Endothelial cell of umbilical vein (primary cell): ENCODE measurements at regions not wholly inside any gene's neighbourhood (a gene's known extent, or its start where the extent isn't known, plus 50 kb on each side); places are given as distances from the start of the nearest gene placed in this dataset.

Source experiments
- BruUV-seq: library from RNA; stranded (reverse); fragments of 400-500 nt; replicated peaks from 2 replicates; lab custom pipeline; 2021; lab: Mats Ljungman, UMichigan
- CTCF ChIA-PET: fragments of 300-600, 350-600 bp; sonication (Branson Sonifier 250); formaldehyde crosslinking; loops from one replicate; lab custom pipeline; 2021; ENCODE audit warnings: antibody characterized with exemption, inconsistent platforms; lab: Charles Lee
- POLR2A ChIA-PET: fragments of 300-600, 350-600 bp; sonication (Branson Sonifier 250); formaldehyde crosslinking; loops from one replicate; lab custom pipeline; 2021; ENCODE audit warnings: antibody characterized with exemption, inconsistent platforms; lab: Charles Lee
- DNase-seq: peaks from one replicate; pipeline ENCODE4 v3.0.0-alpha.2; 2011; ENCODE audit warnings: low read depth, low spot score
- FAIRE-seq: peaks from 2 replicates; lab custom pipeline; 2011; peaks lifted over from hg19 to GRCh38; lab: Jason Lieb, UNC
- H2AFZ ChIP-seq: 2 replicates; pipeline ENCODE4 v1.6.0; 2012; ENCODE audit warnings: low read depth, low read length, control low read depth, inconsistent platforms
- H3K27ac ChIP-seq: 2 replicates; pipeline ENCODE4 v1.5.1; 2011; ENCODE audit warnings: low read depth, mild to moderate bottlenecking, control low read depth, low read length, moderate library complexity; ENCODE audit not compliant: insufficient read depth
- H3K27me3 ChIP-seq, 2 experiments: 2 replicates each; pipeline versions ENCODE4 v1.6.0 to v1.6.1; 2011; ENCODE audit warnings: low read length in 2 of 2, mixed read lengths in 1 of 2; ENCODE audit not compliant: control insufficient read depth in 2 of 2, insufficient read depth in 2 of 2
- H3K36me3 ChIP-seq, 2 experiments: 2 replicates in 1 of 2; 3 replicates in 1 of 2; pipeline ENCODE4 v1.5.1; 2011; ENCODE audit warnings: low read length in 2 of 2, mild to moderate bottlenecking in 1 of 2, moderate library complexity in 1 of 2; ENCODE audit not compliant: control insufficient read depth in 2 of 2, insufficient read depth in 2 of 2; ENCODE audit errors: extremely low read depth in 1 of 2
- H3K4me1 ChIP-seq: 3 replicates; pipeline ENCODE4 v1.5.1; 2011; ENCODE audit warnings: mild to moderate bottlenecking, low read length; ENCODE audit not compliant: control insufficient read depth, insufficient read depth; ENCODE audit errors: extremely low read depth
- H3K4me2 ChIP-seq: 2 replicates; pipeline ENCODE4 v1.6.1; 2011; ENCODE audit warnings: low read length, control low read depth, mixed read lengths; ENCODE audit not compliant: insufficient read depth
- H3K4me3 ChIP-seq, 3 experiments: fragments of 200-600 bp in 1 of 3; sonication (generic), shearing (Covaris generic) in 1 of 3; replicated peaks in 1 of 3; 2 replicates each; pipeline ENCODE4 v1.5.1; 2011 to 2016; ENCODE audit warnings: control low read depth in 3 of 3, low read length in 3 of 3, mild to moderate bottlenecking in 2 of 3, inconsistent platforms in 1 of 3, low read depth in 1 of 3, moderate library complexity in 1 of 3; ENCODE audit not compliant: insufficient read depth in 1 of 3
- H3K79me2 ChIP-seq: 2 replicates; pipeline ENCODE4 v1.6.0; 2012; ENCODE audit warnings: low read length, inconsistent platforms; ENCODE audit not compliant: control insufficient read depth, insufficient read depth
- H3K9ac ChIP-seq: replicated peaks from 2 replicates; pipeline ENCODE3; 2011; ENCODE audit warnings: low read length, control low read depth; ENCODE audit not compliant: insufficient read depth; ENCODE audit errors: extremely low read depth
- H3K9me1 ChIP-seq: replicated peaks from 3 replicates; pipeline ENCODE4 v1.6.0; 2011; ENCODE audit warnings: mild to moderate bottlenecking, low read length; ENCODE audit not compliant: control insufficient read depth, insufficient read depth; ENCODE audit errors: extremely low read depth
- H3K9me3 ChIP-seq: replicated peaks from 2 replicates; pipeline ENCODE4 v1.5.1; 2012; ENCODE audit warnings: low read length, inconsistent platforms; ENCODE audit not compliant: control insufficient read depth, insufficient read depth
- H4K20me1 ChIP-seq: replicated peaks from 2 replicates; pipeline ENCODE3; 2011; ENCODE audit warnings: mild to moderate bottlenecking, low read length; ENCODE audit not compliant: control insufficient read depth, insufficient read depth; ENCODE audit errors: extremely low read depth
- CTCF ChIP-seq, 2 donors: IDR thresholded peaks; 1 replicate in 1 of 2; 2 replicates in 1 of 2; pipeline ENCODE4 v1.5.1; 2011; ENCODE audit warnings: low read length in 2 of 2, mild to moderate bottlenecking in 2 of 2, moderate library complexity in 2 of 2, control low read depth in 1 of 2, inconsistent platforms in 1 of 2, low read depth in 1 of 2; ENCODE audit not compliant: insufficient read depth in 1 of 2; ENCODE audit errors: extremely low read depth in 1 of 2
- EZH2 ChIP-seq: IDR thresholded peaks from 2 replicates; pipeline ENCODE4 v1.6.1; 2012; ENCODE audit warnings: borderline replicate concordance, low read depth, mild to moderate bottlenecking, moderate library complexity, low read length, inconsistent platforms; ENCODE audit not compliant: severe bottlenecking
- FOS ChIP-seq: IDR thresholded peaks from 2 replicates; pipeline ENCODE4 v1.6.1; 2011; ENCODE audit warnings: mild to moderate bottlenecking, low read length, moderate library complexity, borderline replicate concordance; ENCODE audit not compliant: insufficient read depth
- GATA2 ChIP-seq: IDR thresholded peaks from 2 replicates; pipeline ENCODE4 v1.7.0; 2011; ENCODE audit warnings: low read depth, mild to moderate bottlenecking, moderate library complexity, mixed read lengths, low read length; ENCODE audit not compliant: insufficient read length, insufficient read depth
- JUN ChIP-seq: IDR thresholded peaks from 2 replicates; pipeline ENCODE4 v1.6.1; 2011; ENCODE audit warnings: borderline replicate concordance, low read depth; ENCODE audit not compliant: insufficient read length, insufficient read depth
- MAX ChIP-seq: IDR thresholded peaks from 2 replicates; pipeline ENCODE4 v1.6.1; 2011; ENCODE audit not compliant: insufficient read depth, insufficient read length
- MYC ChIP-seq: IDR thresholded peaks from one replicate; pipeline ENCODE4 v1.6.1; 2011; ENCODE audit warnings: mild to moderate bottlenecking, low read depth, low read length
- POLR2A ChIP-seq: IDR thresholded peaks from 2 replicates; pipeline ENCODE4 v1.6.1; 2012; ENCODE audit warnings: low read depth, mild to moderate bottlenecking, control low read depth, low read length
- POLR2AphosphoS5 ChIP-seq: IDR thresholded peaks from 2 replicates; pipeline ENCODE4 v1.6.1; 2012; ENCODE audit warnings: low read depth, mild to moderate bottlenecking, control low read depth, low read length, moderate library complexity; ENCODE audit not compliant: insufficient read depth
- dilution Hi-C: fragments of 300-500 bp; cut with MboI; formaldehyde crosslinking; loops from one replicate; pipeline ENCODE4 v1.15.0; 2019; ENCODE audit warnings: low sequenced_read_pairs; ENCODE audit not compliant: extremely low pct_ligation_motif_present
- intact Hi-C: fragments of 100-400 bp; cut with micrococcal nuclease; formaldehyde crosslinking; loops from one replicate; pipeline ENCODE4 v1.10.0; 2022

GRCh38 chr10:78650122-78650521 lies 418.6 kb upstream of the ZMIZ1 start:
- DNase-seq: no peak
- BruUV-seq: no TSS peak

More at GRCh38 chr10:78650122-78650521, 418.6 kb upstream of the ZMIZ1 start:
- Histone ChIP-seq H3K9me1 (no peaks in the 10 kb centered on the region), H3K4me2 (no peak overlapping the region), H3K4me1 (no peaks in the 10 kb centered on the region), H3K27ac (no peak overlapping the region), H3K36me3 (no peaks in the 10 kb centered on the region), H4K20me1 (no peaks in the 10 kb centered on the region), H2AFZ (no peak overlapping the region), H3K9me3 (no peaks in the 10 kb centered on the region), H3K27me3 (peaks cover 19 to 25% of the 10 kb centered on the region in 2 experiments), H3K9ac (no peak overlapping the region), H3K4me3 (no peak overlapping the region), H3K79me2 (no peaks in the 10 kb centered on the region)
- TF ChIP-seq FOS (no peak), POLR2AphosphoS5 (no peak), CTCF (IDR thresholded peaks at IDR 0.05; ENCODE audit: extremely low read depth in 1 of 2, insufficient read depth in 1 of 2, low read depth in 1 of 2, low read length in 2 of 2) (no peak), POLR2A (no peak), EZH2 (no peak), JUN (no peak), GATA2 (no peak), MAX (no peak), MYC (no peak)
- CTCF ChIA-PET: interaction anchor here (0.8 to 0.9 kb wide), 2 partner anchors 9 to 333 kb away, joined by 3 read pairs; no protein-coding TSS in a partner anchor
- dilution Hi-C loops: no loop called here
- POLR2A ChIA-PET: no interaction called here
- intact Hi-C loops: no loop called here
- no peak for FAIRE-seq
